AG10803 (cell line): ENCODE measurements at regions not wholly inside any gene's neighbourhood (a gene's known extent, or its start where the extent isn't known, plus 50 kb on each side); places are given as distances from the start of the nearest gene placed in this dataset.
"Not testable (repeated sequence)": the region's sequence is repeated elsewhere in the genome, so short reads cannot be mapped to it uniquely, and the experiment has no call there.

Experiments used
- DNase-seq: peaks from one replicate; pipeline ENCODE4 v3.0.0; 2010; ENCODE audit warnings: low read depth
- H3K4me3 ChIP-seq: 2 replicates; pipeline ENCODE4 v1.5.1; 2011; ENCODE audit warnings: mild to moderate bottlenecking, low read length, control low read depth
- CTCF ChIP-seq: conservative IDR thresholded peaks from 2 replicates; pipeline ENCODE4 v1.5.1; 2011; ENCODE audit warnings: mild to moderate bottlenecking, low read length, control low read depth, inconsistent platforms

- no peak for DNase-seq
- no peak overlapping the region for H3K4me3 ChIP-seq
- TF ChIP-seq CTCF: no peak
Measured at GRCh38 chr3:86849991-86850390, 141.0 kb downstream of the VGLL3 start.

- H3K4me3 ChIP-seq: no peak overlapping the region
- no peak for DNase-seq
- TF ChIP-seq CTCF: no peak
Measured at GRCh38 chr3:86845726-86846125, 145.2 kb downstream of the VGLL3 start.

DNA sequence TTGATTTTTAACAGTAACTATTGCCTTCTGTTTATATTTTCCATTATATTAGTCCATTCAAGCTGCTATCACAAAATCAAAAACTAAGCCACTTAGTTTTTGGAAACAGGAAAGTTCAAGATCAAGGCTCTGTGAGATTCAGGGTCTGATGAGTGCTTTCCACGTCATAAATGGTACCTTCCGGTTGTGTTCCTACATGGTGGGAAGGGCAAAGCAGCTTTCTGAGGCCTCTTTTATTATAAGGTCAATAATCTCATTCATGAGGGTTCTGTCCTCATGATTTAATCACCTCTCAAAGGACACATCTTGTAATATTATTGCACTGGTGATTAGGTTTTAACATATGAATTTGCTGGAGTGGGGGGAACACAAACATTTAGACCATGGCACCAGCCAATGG, 152.0 kb downstream of the VGLL3 start:
- no peak for DNase-seq
- TF ChIP-seq CTCF: no peak
- H3K4me3 ChIP-seq: no peak overlapping the region

- DNase-seq: no peak
- H3K4me3 ChIP-seq: no peak overlapping the region
- no peak for TF ChIP-seq CTCF
Measured at GRCh38 chr3:86837871-86838270, 153.1 kb downstream of the VGLL3 start.

DNA sequence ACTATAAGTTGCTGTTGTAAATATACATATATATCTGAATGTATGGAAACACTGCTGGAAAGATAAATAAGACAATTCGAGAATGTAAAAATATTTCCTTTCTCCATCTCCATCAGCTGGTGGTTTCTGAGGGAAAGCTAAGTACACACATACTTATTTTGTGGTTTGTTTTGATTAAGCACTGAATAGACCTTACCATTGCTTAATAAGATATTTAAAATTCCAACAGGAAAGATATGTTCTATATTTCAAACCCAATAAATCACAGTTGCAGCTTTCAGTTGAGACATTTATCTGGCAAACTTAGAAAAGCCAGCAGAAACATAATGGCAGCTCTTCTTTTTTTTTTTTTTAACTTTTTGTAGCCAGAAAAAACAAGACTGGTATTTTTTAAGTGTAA, 160.4 kb downstream of the VGLL3 start:
- H3K4me3 ChIP-seq: no peak overlapping the region
- peak; percentile 87 for DNase-seq

GRCh38 chr3:86828751-86829150, 162.2 kb downstream of the VGLL3 start:
- no peak for DNase-seq
- no peak overlapping the region for H3K4me3 ChIP-seq
- no peak for TF ChIP-seq CTCF

More for the DNA sequence above, 160.4 kb downstream of the VGLL3 start:
- no peak for TF ChIP-seq CTCF

DNA sequence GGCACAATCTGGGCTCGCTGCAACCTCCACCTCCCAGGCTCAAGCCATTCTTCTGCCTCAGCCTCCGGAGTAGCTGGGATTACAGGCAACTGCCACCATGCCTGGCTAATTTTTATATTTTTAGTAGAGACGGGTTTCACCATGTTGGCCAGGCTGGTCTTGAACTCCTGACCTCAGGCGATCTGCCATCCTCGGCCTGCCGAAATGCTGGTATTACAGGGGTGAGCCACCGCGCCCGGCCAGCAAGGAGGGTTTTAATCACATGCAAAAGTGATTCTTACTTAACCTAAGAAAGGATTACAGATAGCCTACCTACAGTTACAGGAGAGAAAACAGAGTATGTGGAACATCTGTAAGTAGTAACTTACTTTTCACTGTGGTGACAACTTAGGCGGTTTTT, 163.4 kb downstream of the VGLL3 start:
- not testable (repeated sequence) for DNase-seq, H3K4me3 ChIP-seq

GRCh38 chr3:86826292-86826691, 164.7 kb downstream of the VGLL3 start:
- H3K4me3 ChIP-seq: no peak overlapping the region
- no peak for TF ChIP-seq CTCF
- DNase-seq: no peak
